ENCODE measurements at regions not wholly inside any gene's neighbourhood (a gene's known extent, or its start where the extent isn't known, plus 50 kb on each side); places are given as distances from the start of the nearest gene placed in this dataset.
A peak's percentile ranks its signal among the peaks of the same experiment; 100 is the strongest.

DNA sequence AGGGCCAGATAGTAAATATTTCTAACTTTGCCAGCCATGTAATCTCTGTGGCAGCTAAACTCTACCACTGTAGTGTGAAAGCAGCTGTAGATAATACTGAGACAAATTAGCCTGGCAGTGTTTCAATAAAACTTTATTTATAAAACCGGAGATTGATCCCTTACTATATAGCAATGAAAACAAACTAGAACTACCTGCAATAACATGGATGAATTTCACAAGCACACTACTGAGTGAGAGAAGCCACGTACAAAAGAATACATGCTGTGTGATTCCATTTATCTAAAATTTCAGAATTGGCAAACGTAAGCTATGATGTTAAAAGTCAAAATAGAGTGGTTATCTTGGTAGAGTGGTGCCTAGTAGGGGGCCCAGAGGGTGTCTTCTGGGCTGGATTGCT is 198.7 kb upstream of the SGK1 start:
- no peaks in the 10 kb centered on the region for H3K9me3 Mint-ChIP-seq
- no peak overlapping the region for H3K27ac Mint-ChIP-seq
- H3K4me3 Mint-ChIP-seq: no peak overlapping the region
- peaks cover 42% of the 10 kb centered on the region for H3K4me1 Mint-ChIP-seq
- H3K36me3 Mint-ChIP-seq: no peaks in the 10 kb centered on the region
- no peaks in the 10 kb centered on the region for H3K27me3 Mint-ChIP-seq

DNA sequence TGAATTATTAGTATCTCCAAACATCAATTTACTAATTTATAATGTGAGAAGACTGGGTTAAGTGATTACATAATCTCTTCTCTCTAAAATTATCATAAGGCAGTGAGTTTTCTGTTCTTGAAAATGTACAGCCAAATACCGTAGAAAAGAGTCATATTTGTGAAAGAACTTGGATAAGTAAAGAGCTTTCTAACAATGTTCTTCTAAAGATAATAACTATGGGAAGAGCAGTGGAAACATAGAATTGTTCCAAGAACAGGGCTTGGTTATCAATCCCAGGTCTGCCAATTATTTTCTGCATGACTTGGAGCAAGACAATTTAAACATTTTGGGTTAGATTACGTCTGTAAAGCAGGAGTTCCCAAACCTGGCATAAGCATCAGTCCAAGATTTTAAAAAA is 198.1 kb upstream of the SGK1 start:
- H3K36me3 Mint-ChIP-seq: no peaks in the 10 kb centered on the region
- no peaks in the 10 kb centered on the region for H3K9me3 Mint-ChIP-seq
- no peak overlapping the region for H3K4me3 Mint-ChIP-seq
- H3K4me1 Mint-ChIP-seq: peaks cover 36% of the 10 kb centered on the region
- no peak overlapping the region for H3K27ac Mint-ChIP-seq
- H3K27me3 Mint-ChIP-seq: no peaks in the 10 kb centered on the region

DNA sequence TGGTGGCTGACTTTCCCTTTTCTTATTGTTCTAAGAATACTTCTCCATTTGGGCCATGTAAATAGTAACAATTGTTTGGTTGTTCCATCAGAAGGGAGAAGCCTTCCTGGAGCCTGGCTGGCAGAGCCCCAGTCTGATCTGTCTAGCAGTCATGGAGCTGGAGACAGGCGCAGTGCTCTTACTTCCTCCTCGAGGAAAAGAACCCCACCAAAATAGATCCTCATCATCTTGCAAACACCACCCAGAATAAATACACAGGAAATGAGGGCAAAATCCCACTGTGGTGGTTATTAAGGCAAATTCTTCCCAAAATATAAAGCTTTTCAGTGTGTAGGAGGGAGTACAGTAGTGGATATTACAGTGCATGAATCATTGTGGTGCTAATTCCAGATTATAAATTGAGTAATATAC is 195.1 kb upstream of the SGK1 start:
- Mint-ChIP-seq H3K9me3 (no peaks in the 10 kb centered on the region), H3K27me3 (no peaks in the 10 kb centered on the region), H3K36me3 (no peaks in the 10 kb centered on the region), H3K4me1 (peaks cover 12% of the 10 kb centered on the region), H3K27ac (no peak overlapping the region), H3K4me3 (no peak overlapping the region)

DNA sequence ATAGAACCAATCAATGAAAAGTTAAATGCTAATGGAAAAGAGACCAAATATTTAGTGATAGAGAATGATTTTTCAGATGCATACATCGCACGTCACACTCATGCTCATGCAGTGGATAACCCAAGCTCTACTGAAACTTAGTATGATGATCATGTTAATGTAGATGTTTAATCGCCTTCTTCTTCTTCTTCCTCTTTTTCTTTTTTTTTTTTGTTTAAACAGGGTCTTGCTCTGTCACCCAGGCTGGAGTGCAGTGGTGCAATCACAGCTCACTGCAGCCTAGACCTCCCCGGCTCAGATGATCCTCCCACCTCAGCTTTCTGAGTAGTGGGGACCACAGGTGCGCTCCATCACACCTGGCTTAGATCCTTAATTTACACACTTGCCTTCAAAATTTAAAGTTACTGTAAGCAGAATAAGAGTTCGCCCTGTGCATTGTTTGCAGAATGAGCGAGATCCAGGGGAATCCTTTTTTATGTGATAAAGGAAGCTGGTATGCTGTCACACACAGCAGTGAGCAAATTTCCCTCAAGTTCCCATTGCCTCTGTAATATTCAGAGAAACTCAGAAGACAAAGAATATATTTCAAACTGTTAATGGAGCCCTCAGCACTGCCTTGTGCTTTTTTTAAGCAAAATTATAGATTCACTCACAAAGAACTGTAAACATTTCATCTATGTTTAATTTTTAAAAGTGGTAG is 194.2 kb upstream of the SGK1 start:
- no peak overlapping the region for H3K4me3 Mint-ChIP-seq
- H3K27ac Mint-ChIP-seq: no peak overlapping the region
- H3K36me3 Mint-ChIP-seq: no peaks in the 10 kb centered on the region
- H3K27me3 Mint-ChIP-seq: no peaks in the 10 kb centered on the region
- H3K4me1 Mint-ChIP-seq: peaks cover 7% of the 10 kb centered on the region
- no peaks in the 10 kb centered on the region for H3K9me3 Mint-ChIP-seq

DNA sequence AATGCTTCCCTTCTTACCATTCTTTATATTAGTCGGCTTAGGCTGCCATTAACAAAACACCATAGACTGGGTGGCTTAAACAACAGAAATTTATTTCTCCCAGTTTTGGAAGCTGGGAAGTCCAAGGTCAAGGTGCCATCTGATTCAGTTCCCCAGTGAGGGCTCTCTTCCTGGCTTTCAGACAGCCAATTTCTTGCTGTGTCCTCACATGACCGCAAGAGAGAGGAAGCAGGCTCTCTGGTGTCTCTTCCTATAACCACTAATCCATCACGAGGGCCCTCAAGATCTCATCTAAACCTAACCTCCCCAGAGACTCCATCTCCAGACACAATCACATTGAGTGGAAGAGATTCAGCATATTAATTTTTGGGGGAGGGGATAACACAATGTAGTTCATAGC is 193.0 kb upstream of the SGK1 start:
- H3K27ac Mint-ChIP-seq: no peak overlapping the region
- no peak overlapping the region for H3K4me3 Mint-ChIP-seq
- peaks cover 7% of the 10 kb centered on the region for H3K4me1 Mint-ChIP-seq
- H3K36me3 Mint-ChIP-seq: no peaks in the 10 kb centered on the region
- no peaks in the 10 kb centered on the region for H3K27me3 Mint-ChIP-seq
- no peaks in the 10 kb centered on the region for H3K9me3 Mint-ChIP-seq

DNA sequence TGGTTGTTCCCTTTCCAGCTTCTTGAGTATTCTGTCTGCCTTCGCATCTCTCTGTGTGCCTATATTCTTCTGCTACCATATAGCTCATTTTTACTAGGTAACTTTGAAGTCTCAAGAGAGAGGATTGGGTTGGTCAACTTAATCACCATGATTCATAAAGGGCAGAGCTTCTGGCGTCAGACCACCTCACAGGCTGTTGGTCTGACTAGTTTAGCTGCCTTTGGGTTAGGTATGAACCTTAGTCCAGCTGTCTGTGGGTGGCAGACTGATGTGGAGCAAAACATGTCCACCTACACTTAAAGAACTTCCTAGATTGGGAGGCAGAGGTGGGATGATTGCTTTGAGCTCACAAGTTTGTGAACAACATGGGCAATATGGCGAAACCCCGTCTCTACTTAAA is 192.2 kb upstream of the SGK1 start:
- peaks cover 7% of the 10 kb centered on the region for H3K4me1 Mint-ChIP-seq
- no peak overlapping the region for H3K27ac Mint-ChIP-seq
- no peaks in the 10 kb centered on the region for H3K9me3 Mint-ChIP-seq
- no peak overlapping the region for H3K4me3 Mint-ChIP-seq
- no peaks in the 10 kb centered on the region for H3K27me3 Mint-ChIP-seq
- no peaks in the 10 kb centered on the region for H3K36me3 Mint-ChIP-seq

DNA sequence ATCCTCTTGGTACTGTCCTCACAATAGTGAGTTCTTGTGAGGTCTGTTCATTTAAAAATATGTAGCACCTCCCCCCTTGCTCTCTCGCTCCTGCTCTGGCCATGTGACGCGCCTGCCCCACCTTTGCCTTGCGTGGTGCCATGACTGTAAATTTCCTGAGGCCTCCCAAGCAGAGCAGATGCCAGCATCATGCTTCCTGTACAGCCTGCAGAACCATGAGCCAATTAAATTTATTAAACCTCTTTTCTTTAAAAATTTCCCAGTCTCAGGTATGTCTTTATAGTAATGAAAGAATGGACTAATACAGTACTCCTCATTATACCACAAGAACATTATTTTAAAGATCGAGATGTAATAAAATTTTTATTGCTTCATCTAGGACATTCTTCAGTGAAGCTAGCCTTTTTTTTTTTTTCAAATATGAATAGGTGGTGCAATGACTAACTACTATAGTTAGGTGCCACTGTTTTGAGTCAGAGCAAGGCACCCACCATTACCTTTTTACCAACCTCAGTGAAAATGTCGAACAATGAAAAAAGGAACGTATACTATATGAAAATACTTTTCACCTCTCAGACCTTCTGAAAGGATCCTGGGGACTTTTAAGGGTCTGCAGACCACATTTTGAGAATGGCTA is 191.1 kb upstream of the SGK1 start:
- Mint-ChIP-seq H3K9me3 (no peaks in the 10 kb centered on the region), H3K4me1 (peaks cover 7% of the 10 kb centered on the region), H3K27ac (no peak overlapping the region)

DNA sequence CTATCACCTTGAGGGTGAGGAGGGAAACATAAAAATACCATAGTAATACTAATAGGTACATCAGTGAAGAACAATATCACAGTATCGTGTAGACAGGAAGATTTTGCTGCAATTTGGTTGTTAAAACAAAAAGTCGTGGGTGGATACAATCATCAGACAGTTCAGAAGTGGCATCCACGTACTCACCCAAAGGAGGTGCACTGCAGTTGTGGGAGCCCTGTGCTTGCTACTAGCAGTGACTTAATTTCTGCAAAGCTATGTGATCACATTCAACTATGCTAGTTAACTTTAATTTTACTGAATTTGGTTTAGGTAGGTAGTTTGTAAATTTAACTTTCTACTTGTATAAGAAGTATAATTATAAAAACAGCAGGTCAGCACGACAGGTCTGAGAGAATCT is 188.2 kb upstream of the SGK1 start:
- Mint-ChIP-seq H3K36me3 (no peaks in the 10 kb centered on the region), H3K4me3 (no peak overlapping the region), H3K27ac (no peak overlapping the region), H3K4me1 (peaks cover 10% of the 10 kb centered on the region), H3K27me3 (no peaks in the 10 kb centered on the region), H3K9me3 (no peaks in the 10 kb centered on the region)

More for the DNA sequence above, 191.1 kb upstream of the SGK1 start:
- Mint-ChIP-seq H3K36me3 (no peaks in the 10 kb centered on the region), H3K27me3 (no peaks in the 10 kb centered on the region), H3K4me3 (no peak overlapping the region)

DNA sequence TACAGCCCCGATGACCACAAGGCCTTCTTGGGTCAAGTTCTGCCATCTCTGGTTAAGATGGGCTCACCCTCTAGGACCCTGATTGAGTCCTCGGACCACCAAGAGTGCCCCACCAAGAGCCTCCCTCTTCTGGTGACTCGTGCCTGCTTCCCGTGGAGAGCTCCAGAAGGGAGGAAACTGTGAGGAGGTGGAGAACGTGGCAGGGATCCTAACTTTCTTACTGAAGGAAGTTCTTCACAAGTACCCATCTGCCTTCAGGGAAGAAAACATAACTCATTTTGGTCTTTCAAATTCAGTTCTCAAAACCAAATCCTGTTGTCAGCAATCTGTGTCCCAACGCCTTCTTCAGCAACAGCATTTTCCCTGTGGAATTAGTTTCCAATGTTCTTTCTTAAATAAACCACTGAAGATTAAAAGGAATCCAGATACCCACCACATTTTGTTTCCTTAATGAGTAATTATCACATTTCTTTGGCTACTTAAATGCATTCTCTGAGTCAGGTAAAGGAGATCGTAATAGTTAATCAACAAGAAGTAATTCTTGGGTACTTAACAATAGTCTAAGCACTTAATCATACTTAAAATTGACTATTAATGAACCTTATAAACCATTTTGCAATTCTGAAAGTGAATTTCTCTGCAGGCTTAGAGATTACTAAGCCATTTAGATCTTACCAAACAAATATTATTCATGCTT is 185.8 kb upstream of the SGK1 start:
- no peaks in the 10 kb centered on the region for H3K27me3 Mint-ChIP-seq
- H3K9me3 Mint-ChIP-seq: no peaks in the 10 kb centered on the region
- no peak overlapping the region for H3K4me3 Mint-ChIP-seq
- peaks cover 7% of the 10 kb centered on the region for H3K4me1 Mint-ChIP-seq
- H3K27ac Mint-ChIP-seq: no peak overlapping the region
- no peaks in the 10 kb centered on the region for H3K36me3 Mint-ChIP-seq

DNA sequence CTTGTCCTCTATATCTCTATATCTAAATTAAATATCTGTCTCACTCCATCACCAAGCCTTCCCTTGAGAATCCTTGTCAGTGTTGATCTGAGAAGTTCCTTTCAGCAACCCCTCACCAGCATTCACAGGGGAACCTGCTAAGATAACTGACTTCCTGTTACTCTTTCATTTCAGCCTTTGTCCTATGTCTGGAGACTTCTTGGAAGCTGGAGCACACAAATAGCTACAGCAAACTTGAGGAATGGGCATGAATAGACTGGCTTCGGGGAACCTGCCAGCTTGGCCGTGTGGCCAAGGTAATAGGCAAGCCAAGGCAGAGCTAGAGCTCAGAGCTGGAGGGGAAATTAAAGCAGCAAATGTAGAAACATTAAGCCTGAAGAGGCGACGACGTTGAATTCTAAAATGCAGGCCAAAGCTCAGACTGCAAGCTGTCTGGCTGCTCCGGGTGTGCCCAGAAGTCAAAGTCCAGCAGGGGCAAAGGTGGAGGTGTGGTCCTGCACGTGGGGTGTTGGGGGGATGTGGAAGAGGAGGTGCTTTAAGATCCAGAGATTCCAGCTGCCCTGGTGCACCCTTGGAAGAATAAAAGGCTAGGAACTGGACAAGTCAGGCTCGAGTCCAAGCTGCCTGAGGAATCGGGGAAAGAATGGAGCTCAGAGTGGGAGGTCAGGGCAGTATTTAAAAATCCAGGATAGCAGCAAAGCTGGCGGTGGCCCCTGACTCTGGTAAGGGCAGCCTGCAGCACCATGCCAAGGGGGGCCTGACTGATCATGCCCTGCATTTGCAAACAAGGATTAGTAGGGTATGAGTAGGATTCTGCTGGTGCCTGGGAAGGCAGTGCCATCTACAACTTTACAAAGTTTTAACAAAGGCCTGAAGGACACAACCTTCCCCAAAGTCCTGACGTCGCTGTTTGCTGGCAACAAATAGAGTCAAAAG is 185.0 kb upstream of the SGK1 start:
- Mint-ChIP-seq H3K27ac (peak overlapping the region; percentile 68), H3K36me3 (no peaks in the 10 kb centered on the region), H3K4me1 (peaks cover 7% of the 10 kb centered on the region), H3K4me3 (no peak overlapping the region), H3K9me3 (no peaks in the 10 kb centered on the region), H3K27me3 (no peaks in the 10 kb centered on the region)

DNA sequence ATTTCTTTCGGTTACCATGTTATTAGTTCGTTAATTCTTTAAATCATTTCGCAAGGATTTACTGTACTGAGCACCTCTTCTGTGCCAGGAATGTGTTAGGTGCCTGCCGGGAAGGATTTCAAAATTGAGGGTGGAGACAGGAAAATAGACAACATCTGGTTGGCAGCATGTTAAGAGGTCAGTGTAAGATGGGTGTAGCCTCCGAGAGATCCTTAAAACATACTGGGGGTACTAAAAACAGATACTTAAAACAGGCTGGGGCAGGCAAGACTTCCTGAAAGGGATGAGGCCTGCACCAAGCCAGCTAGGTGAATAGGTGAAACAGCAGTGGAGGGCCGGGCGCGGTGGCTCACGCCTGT is 178.0 kb upstream of the SGK1 start:
- Mint-ChIP-seq H3K36me3 (no peaks in the 10 kb centered on the region), H3K4me1 (no peaks in the 10 kb centered on the region), H3K27ac (no peak overlapping the region), H3K27me3 (no peaks in the 10 kb centered on the region), H3K4me3 (no peak overlapping the region), H3K9me3 (no peaks in the 10 kb centered on the region)

DNA sequence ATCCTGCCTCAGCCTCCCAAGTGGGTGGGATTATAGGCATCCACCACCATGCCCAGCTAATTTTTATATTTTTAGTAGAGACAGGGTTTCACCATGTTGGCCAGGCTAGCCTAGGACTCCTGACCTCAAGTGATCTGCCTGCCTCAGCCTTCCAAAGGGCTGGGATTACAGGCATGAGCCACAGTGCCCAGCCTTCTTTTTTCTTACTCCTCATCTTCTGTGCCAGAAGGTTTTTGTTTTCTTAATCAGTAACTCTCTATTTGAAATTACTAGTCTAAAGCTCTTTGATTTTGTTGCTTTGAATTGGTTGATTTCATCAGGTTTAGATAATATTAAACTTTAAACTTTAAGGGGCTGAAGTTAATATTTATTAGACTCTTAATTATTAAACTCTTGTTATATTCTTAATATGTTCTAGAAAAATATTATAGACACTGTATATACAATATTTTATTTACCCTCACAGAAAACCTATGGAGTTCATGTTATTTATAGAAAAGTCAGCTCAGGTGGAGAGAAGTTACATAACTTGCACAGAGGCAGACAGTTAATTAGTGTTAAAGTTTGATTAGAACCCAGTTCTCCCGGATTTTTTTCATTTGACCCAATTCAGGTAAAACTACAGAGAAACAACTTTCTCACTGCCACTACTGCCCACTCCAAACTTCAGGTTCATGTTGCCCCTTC is 177.4 kb upstream of the SGK1 start:
- H3K36me3 Mint-ChIP-seq: no peaks in the 10 kb centered on the region
- no peaks in the 10 kb centered on the region for H3K4me1 Mint-ChIP-seq
- no peak overlapping the region for H3K4me3 Mint-ChIP-seq
- no peaks in the 10 kb centered on the region for H3K27me3 Mint-ChIP-seq
- no peak overlapping the region for H3K27ac Mint-ChIP-seq
- no peaks in the 10 kb centered on the region for H3K9me3 Mint-ChIP-seq

DNA sequence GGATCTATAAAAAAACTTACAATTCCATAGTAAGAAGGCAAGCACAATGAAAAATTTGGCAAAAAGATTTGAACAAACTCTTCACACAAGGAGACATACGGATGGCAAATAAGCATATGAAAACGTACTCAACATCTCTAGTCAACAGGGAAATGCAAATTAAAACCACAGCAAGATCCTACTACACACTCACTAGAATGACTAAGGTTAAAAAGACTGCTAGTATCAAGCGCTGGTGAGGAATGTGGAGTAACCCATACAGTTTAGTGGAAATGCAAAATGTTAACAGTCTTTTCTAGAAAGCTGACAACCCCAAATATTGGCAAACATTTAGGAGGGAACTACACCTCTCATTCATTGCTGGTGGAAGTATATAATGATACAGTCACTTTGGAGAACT is 175.9 kb upstream of the SGK1 start:
- Mint-ChIP-seq H3K4me3 (no peak overlapping the region), H3K27me3 (no peaks in the 10 kb centered on the region), H3K36me3 (no peaks in the 10 kb centered on the region), H3K9me3 (no peaks in the 10 kb centered on the region), H3K27ac (no peak overlapping the region), H3K4me1 (no peaks in the 10 kb centered on the region)

DNA sequence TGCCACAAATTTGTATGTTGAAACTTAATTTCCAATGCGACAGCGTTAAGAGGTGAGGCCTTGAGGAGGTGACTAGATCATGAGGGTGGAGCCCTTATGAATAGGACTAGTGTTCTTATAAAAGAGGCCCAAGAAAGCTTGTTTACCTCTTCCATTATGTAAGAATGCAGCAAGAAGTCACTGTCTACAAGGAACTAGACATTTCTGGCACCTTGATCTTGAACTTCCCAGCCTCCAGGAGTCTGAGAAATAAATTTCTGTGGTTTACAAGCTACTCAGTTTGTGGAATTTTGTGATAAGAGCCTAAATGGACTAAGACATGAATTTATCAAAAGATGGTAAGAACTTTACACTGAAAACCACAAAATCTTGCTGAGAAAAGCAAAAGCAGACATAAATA is 173.6 kb upstream of the SGK1 start:
- no peaks in the 10 kb centered on the region for H3K36me3 Mint-ChIP-seq
- no peak overlapping the region for H3K4me3 Mint-ChIP-seq
- H3K9me3 Mint-ChIP-seq: peaks cover 5% of the 10 kb centered on the region
- H3K27ac Mint-ChIP-seq: no peak overlapping the region
- H3K27me3 Mint-ChIP-seq: no peaks in the 10 kb centered on the region
- H3K4me1 Mint-ChIP-seq: no peaks in the 10 kb centered on the region

DNA sequence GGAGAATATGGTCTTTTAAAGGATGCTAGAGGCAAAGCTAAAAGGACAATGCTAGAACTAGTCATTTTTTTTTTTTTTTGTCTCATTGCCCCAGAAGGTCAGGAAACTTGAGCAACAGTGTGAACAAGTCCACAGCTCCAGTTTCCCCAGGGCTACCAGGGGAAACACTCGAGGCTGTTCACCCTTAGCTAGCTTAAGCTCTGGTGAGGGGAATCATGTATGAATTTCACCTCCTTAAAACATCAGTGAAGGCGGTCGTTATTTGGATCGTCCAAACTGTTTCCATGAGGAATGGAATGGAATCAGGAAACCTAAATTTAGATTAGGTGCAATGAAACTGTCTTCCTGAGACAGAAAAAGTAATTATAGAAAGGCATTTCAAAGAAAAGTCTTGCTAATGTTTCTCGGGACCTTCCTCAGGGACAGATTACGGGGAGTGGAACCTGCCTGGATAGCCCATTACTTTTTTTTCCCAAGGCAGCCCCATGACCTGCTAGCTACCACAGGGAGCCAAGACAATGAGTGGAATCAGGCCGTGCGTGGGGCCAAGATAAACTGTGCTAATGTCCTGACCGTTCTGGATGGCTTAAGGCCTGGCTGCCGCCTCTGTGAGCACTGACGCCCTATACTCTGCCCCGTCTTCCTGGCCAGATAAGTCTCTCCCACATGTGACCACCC is 164.8 kb upstream of the SGK1 start:
- no peak overlapping the region for H3K27ac Mint-ChIP-seq
- H3K4me1 Mint-ChIP-seq: peaks cover 3% of the 10 kb centered on the region
- no peak overlapping the region for H3K4me3 Mint-ChIP-seq
- no peaks in the 10 kb centered on the region for H3K27me3 Mint-ChIP-seq
- peaks cover 1% of the 10 kb centered on the region for H3K36me3 Mint-ChIP-seq
- H3K9me3 Mint-ChIP-seq: peaks cover 5% of the 10 kb centered on the region
